HCT116 (cell line): ENCODE measurements at regions not wholly inside any gene's neighbourhood (a gene's known extent, or its start where the extent isn't known, plus 50 kb on each side); places are given as distances from the start of the nearest gene placed in this dataset.

Source experiments
- CEBPB ChIP-seq: IDR thresholded peaks from 2 replicates; pipeline ENCODE4 v1.6.1; 2012; ENCODE audit warnings: low read depth
- ELF1 ChIP-seq: IDR thresholded peaks from 2 replicates; pipeline ENCODE4 v1.6.1; 2012; ENCODE audit warnings: low read depth, borderline replicate concordance
- EZH2phosphoT487 ChIP-seq: fragments of 200-600 bp; IDR thresholded peaks from 2 replicates; pipeline ENCODE4 v1.6.1; 2018; ENCODE audit warnings: antibody characterized with exemption, borderline replicate concordance
- TF ChIP-seq, protein P1 (sequence below), 3 experiments: fragments of 200-600 bp in 1 of 3; sonication (generic) in 1 of 3; IDR thresholded peaks in 2 of 3; conservative IDR thresholded peaks in 1 of 3; 2 replicates each; pipeline ENCODE4 v1.5.1; 2012 to 2017; ENCODE audit warnings: low read depth in 2 of 3, low read length in 2 of 3, antibody characterized with exemption in 1 of 3, borderline replicate concordance in 1 of 3, control low read depth in 1 of 3, mild to moderate bottlenecking in 1 of 3, mixed read lengths in 1 of 3, mixed run types in 1 of 3, moderate library complexity in 1 of 3; ENCODE audit not compliant: insufficient read depth in 1 of 3

- TF ChIP-seq, protein P1, sequence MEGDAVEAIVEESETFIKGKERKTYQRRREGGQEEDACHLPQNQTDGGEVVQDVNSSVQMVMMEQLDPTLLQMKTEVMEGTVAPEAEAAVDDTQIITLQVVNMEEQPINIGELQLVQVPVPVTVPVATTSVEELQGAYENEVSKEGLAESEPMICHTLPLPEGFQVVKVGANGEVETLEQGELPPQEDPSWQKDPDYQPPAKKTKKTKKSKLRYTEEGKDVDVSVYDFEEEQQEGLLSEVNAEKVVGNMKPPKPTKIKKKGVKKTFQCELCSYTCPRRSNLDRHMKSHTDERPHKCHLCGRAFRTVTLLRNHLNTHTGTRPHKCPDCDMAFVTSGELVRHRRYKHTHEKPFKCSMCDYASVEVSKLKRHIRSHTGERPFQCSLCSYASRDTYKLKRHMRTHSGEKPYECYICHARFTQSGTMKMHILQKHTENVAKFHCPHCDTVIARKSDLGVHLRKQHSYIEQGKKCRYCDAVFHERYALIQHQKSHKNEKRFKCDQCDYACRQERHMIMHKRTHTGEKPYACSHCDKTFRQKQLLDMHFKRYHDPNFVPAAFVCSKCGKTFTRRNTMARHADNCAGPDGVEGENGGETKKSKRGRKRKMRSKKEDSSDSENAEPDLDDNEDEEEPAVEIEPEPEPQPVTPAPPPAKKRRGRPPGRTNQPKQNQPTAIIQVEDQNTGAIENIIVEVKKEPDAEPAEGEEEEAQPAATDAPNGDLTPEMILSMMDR (IDR thresholded peaks at IDR 0.05 in 2 of 3, conservative IDR thresholded peaks at IDR 0.05 in 1 of 3; ENCODE audit: borderline replicate concordance in 1 of 3, insufficient read depth in 1 of 3, low read depth in 2 of 3, low read length in 2 of 3): no peak
- TF ChIP-seq ELF1 (no peak), EZH2phosphoT487 (no peak), CEBPB (no peak)
Observed at GRCh38 chr1:98342566-98342965, 319.0 kb upstream of the SNX7 start.
